GM12878 (cell line): ENCODE measurements at regions not wholly inside any gene's neighbourhood (a gene's known extent, or its start where the extent isn't known, plus 50 kb on each side); places are given as distances from the start of the nearest gene placed in this dataset.

Source experiments
- ATAC-seq: fragments of 200-7000 bp; cut with Tn5 transposase; 3 replicates; pipeline ENCODE4 v1.9.1; 2020; ENCODE audit warnings: mild to moderate bottlenecking, moderate library complexity
- BruUV-seq: library from RNA; stranded (reverse); fragments of 400-500 nt; replicated peaks from 2 replicates; lab custom pipeline; 2021; lab: Mats Ljungman, UMichigan
- CTCF ChIA-PET: fragments of 300-600 bp; sonication (Branson Sonifier 250); formaldehyde crosslinking; extraction: SDS; loops from one replicate; lab custom pipeline; 2021; ENCODE audit warnings: inconsistent platforms; lab: Yijun Ruan, JAX
- POLR2A ChIA-PET: fragments of 350-600 bp; formaldehyde crosslinking; extraction: SDS; loops from one replicate; lab custom pipeline; 2021; ENCODE audit warnings: inconsistent platforms; lab: Charles Lee
- RAD21 ChIA-PET: fragments of 300-600 bp; sonication (Branson Sonifier 250); formaldehyde crosslinking; loops from one replicate; lab custom pipeline; 2023; ENCODE audit warnings: antibody characterized with exemption; ENCODE audit not compliant: unreplicated experiment; lab: Charles Lee
- SMC1A ChIA-PET: fragments of 300-600 bp; sonication (Branson Sonifier 250); formaldehyde crosslinking; loops from one replicate; lab custom pipeline; 2023; ENCODE audit not compliant: unreplicated experiment, uncharacterized antibody; lab: Charles Lee
- DNase-seq: peaks from one replicate; pipeline ENCODE4 v3.0.0-alpha.2; 2011; ENCODE audit warnings: low read depth, low spot score
- FAIRE-seq: peaks from 3 replicates; lab custom pipeline; 2011; peaks lifted over from hg19 to GRCh38; lab: Jason Lieb, UNC
- H2AFZ ChIP-seq: 2 replicates; pipeline ENCODE4 v1.6.0; 2011; ENCODE audit warnings: low read depth, low read length, control low read depth; ENCODE audit not compliant: control insufficient read depth
- H3K27ac ChIP-seq: 2 replicates; pipeline ENCODE4 v1.5.1; 2011; ENCODE audit warnings: control low read depth; ENCODE audit not compliant: control insufficient read depth, insufficient read depth
- H3K27me3 ChIP-seq, 2 experiments: replicated peaks in 1 of 2; 2 replicates each; pipeline versions ENCODE4 v1.6.0 to v1.6.1; 2011; ENCODE audit warnings: low read length in 1 of 2; ENCODE audit not compliant: control insufficient read depth in 2 of 2, insufficient read depth in 2 of 2
- H3K36me3 ChIP-seq, 2 experiments: 2 replicates each; pipeline ENCODE4 v1.5.1; 2011; ENCODE audit warnings: low read length in 1 of 2; ENCODE audit not compliant: control insufficient read depth in 2 of 2, insufficient read depth in 2 of 2
- H3K4me1 ChIP-seq: 2 replicates; pipeline ENCODE4 v1.6.1; 2011; ENCODE audit warnings: mild to moderate bottlenecking, low read length, moderate library complexity, mixed read lengths; ENCODE audit not compliant: control insufficient read depth, insufficient read depth
- H3K4me2 ChIP-seq: 2 replicates; pipeline ENCODE4 v1.6.0; 2011; ENCODE audit warnings: control low read depth; ENCODE audit not compliant: control insufficient read depth, insufficient read depth
- H3K4me3 ChIP-seq: fragments of 200-600 bp; sonication (generic); 2 replicates; pipeline ENCODE4 v1.5.1; 2016
- H3K79me2 ChIP-seq: 2 replicates; pipeline ENCODE4 v1.6.0; 2011; ENCODE audit warnings: low read length; ENCODE audit not compliant: control insufficient read depth, insufficient read depth
- H3K9ac ChIP-seq: 2 replicates; pipeline ENCODE4 v1.8.0; 2011; ENCODE audit warnings: low read length, control low read depth, mixed read lengths; ENCODE audit not compliant: control insufficient read depth, insufficient read depth
- H3K9me3 ChIP-seq: replicated peaks from 3 replicates; pipeline ENCODE4 v1.5.1; 2011; ENCODE audit warnings: mild to moderate bottlenecking, low read length; ENCODE audit not compliant: control insufficient read depth, insufficient read depth
- H4K20me1 ChIP-seq: 2 replicates; pipeline ENCODE4 v1.6.0; 2011; ENCODE audit not compliant: control insufficient read depth, insufficient read depth
- IKZF1 ChIP-seq: fragments of 450-650 bp; conservative IDR thresholded peaks from 2 replicates; pipeline ENCODE4 v1.6.1; 2017; ENCODE audit warnings: antibody characterized with exemption, mild to moderate bottlenecking
- IKZF2 ChIP-seq, 2 experiments: fragments of 450-650 bp; IDR thresholded peaks; 2 replicates each; pipeline ENCODE4 v1.6.1; 2017; ENCODE audit warnings: mild to moderate bottlenecking in 2 of 2, moderate library complexity in 2 of 2
- LARP7 ChIP-seq: fragments of 450-650 bp; IDR thresholded peaks from 2 replicates; pipeline ENCODE4 v1.6.1; 2017; ENCODE audit warnings: mild to moderate bottlenecking
- POLR2AphosphoS5 ChIP-seq: IDR thresholded peaks from 2 replicates; pipeline ENCODE4 v1.6.1; 2011; ENCODE audit warnings: mild to moderate bottlenecking, low read length, inconsistent platforms
- TCF7 ChIP-seq: IDR thresholded peaks from 2 replicates; pipeline ENCODE4 v1.6.1; 2014; ENCODE audit warnings: antibody characterized with exemption, borderline replicate concordance
- WGBS: methylation state at CpG from one replicate; pipeline ENCODE4 v1.1.6; 2016; ENCODE audit warnings: low lambda C conversion rate; ENCODE audit not compliant: insufficient replicate concordance, insufficient coverage; ENCODE audit errors: missing lambda C conversion rate; 5-methylcytosine and 5-hydroxymethylcytosine counted together
- in situ Hi-C: fragments of 300-500 bp; cut with MboI; formaldehyde crosslinking; loops from 9 replicates; pipeline ENCODE4 v1.14.3; 2018; ENCODE audit warnings: mixed read lengths
- intact Hi-C: fragments of 100-400 bp; cut with micrococcal nuclease; formaldehyde crosslinking; loops from one replicate; pipeline ENCODE4 v1.14.2; 2022; ENCODE audit not compliant: unreplicated experiment
- TF ChIP-seq, protein P1 (sequence below): IDR thresholded peaks from 2 replicates; pipeline ENCODE4 v1.6.1; 2012; ENCODE audit warnings: improper control_type of control experiment, low read depth, low read length; ENCODE audit not compliant: insufficient replicate concordance

DNA sequence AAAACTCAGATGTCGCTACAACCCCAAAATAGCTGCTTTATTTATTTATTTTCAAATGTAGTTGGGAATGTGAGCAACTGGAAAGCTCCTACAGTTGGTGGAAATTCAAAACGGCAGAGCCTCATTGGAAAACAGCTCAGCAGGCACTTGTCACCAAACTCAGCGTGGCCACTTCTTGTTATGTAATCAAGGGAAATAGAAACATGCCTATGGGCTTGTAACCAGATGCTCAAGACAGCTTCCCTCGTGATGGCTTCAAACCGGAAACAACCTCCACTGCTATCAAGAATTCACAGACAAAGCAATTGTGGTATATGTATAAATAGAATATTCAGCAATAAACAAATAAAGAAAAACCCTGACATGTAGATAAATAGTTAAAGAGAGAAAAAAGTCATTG, 627.8 kb upstream of the SLC10A2 start:
- Histone ChIP-seq H3K79me2 (no peaks in the 10 kb centered on the region), H3K36me3 (no peaks in the 10 kb centered on the region), H3K4me1 (no peaks in the 10 kb centered on the region), H3K4me2 (no peak overlapping the region), H3K4me3 (no peak overlapping the region), H4K20me1 (no peaks in the 10 kb centered on the region), H3K9me3 (no peaks in the 10 kb centered on the region), H3K9ac (no peak overlapping the region), H2AFZ (no peak overlapping the region), H3K27me3 (no peaks in the 10 kb centered on the region), H3K27ac (no peak overlapping the region)
- ChIA-PET POLR2A (no interaction called here), CTCF (no interaction called here), RAD21 (no interaction called here), SMC1A (interaction anchor here (0.8 to 1.4 kb wide), 3 partner anchors 11 to 90 kb away, joined by 3 read pairs; no protein-coding TSS in a partner anchor)
- TF ChIP-seq IKZF2 (IDR thresholded peaks at IDR 0.05): no peak
- no peak for TF ChIP-seq IKZF1
- no peak for TF ChIP-seq TCF7
- DNase-seq (no peak), ATAC-seq (no peak), FAIRE-seq (no peak)
- intact Hi-C loops (no loop called here), in situ Hi-C loops (no loop called here)
- no TSS peak for BruUV-seq
- 3% methylated on average over 5 of the region's 5 CpGs for WGBS

DNA sequence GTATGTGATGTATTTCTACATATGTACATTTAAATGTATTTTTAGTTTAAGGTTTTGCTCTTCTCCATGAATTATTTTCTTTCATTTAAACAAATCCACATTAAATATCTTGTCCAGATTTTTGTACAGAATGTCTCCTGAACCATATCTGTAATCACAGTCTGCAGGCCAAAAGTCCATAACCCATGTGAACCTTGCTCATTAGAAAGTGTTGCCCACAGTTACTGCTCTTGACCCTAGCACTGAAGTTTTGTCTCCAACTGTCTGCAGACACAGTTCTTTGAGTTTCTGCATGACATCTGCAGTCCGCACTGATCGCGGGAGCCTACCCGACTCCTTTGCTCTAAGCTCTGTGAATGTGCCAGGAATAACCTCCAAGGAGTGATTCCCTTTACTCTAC, 626.2 kb upstream of the SLC10A2 start:
- Histone ChIP-seq H3K4me1 (no peaks in the 10 kb centered on the region), H3K4me3 (no peak overlapping the region), H3K36me3 (no peaks in the 10 kb centered on the region), H3K27me3 (no peaks in the 10 kb centered on the region), H4K20me1 (no peaks in the 10 kb centered on the region)
- CTCF ChIA-PET: interaction anchor here (1.4 kb wide), 1 partner anchor 18 kb away, joined by 4 read pairs; no protein-coding TSS in a partner anchor
- ATAC-seq: no peak
- intact Hi-C loops: no loop called here
- POLR2A ChIA-PET: no interaction called here
- 18% methylated on average over 4 of the region's 4 CpGs for WGBS
- SMC1A ChIA-PET: interaction anchor here (1.5 kb wide), 1 partner anchor 12 kb away, joined by 4 read pairs; no protein-coding TSS in a partner anchor
- no TSS peak for BruUV-seq
- TF ChIP-seq LARP7 (no peak), IKZF2 (IDR thresholded peaks at IDR 0.05) (no peak), POLR2AphosphoS5 (no peak)
- TF ChIP-seq, protein P1, sequence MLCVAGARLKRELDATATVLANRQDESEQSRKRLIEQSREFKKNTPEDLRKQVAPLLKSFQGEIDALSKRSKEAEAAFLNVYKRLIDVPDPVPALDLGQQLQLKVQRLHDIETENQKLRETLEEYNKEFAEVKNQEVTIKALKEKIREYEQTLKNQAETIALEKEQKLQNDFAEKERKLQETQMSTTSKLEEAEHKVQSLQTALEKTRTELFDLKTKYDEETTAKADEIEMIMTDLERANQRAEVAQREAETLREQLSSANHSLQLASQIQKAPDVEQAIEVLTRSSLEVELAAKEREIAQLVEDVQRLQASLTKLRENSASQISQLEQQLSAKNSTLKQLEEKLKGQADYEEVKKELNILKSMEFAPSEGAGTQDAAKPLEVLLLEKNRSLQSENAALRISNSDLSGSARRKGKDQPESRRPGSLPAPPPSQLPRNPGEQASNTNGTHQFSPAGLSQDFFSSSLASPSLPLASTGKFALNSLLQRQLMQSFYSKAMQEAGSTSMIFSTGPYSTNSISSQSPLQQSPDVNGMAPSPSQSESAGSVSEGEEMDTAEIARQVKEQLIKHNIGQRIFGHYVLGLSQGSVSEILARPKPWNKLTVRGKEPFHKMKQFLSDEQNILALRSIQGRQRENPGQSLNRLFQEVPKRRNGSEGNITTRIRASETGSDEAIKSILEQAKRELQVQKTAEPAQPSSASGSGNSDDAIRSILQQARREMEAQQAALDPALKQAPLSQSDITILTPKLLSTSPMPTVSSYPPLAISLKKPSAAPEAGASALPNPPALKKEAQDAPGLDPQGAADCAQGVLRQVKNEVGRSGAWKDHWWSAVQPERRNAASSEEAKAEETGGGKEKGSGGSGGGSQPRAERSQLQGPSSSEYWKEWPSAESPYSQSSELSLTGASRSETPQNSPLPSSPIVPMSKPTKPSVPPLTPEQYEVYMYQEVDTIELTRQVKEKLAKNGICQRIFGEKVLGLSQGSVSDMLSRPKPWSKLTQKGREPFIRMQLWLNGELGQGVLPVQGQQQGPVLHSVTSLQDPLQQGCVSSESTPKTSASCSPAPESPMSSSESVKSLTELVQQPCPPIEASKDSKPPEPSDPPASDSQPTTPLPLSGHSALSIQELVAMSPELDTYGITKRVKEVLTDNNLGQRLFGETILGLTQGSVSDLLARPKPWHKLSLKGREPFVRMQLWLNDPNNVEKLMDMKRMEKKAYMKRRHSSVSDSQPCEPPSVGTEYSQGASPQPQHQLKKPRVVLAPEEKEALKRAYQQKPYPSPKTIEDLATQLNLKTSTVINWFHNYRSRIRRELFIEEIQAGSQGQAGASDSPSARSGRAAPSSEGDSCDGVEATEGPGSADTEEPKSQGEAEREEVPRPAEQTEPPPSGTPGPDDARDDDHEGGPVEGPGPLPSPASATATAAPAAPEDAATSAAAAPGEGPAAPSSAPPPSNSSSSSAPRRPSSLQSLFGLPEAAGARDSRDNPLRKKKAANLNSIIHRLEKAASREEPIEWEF: no peak
- TF ChIP-seq, all 136 proteins: peak for 0
- FAIRE-seq (no peak), DNase-seq (no peak)
- no peak overlapping the region for H3K4me2 ChIP-seq
- no peak overlapping the region for H3K9ac ChIP-seq
- no peak overlapping the region for H2AFZ ChIP-seq
- in situ Hi-C loops: no loop called here
- RAD21 ChIA-PET: no interaction called here
- H3K27ac ChIP-seq: no peak overlapping the region
- no peaks in the 10 kb centered on the region for H3K9me3 ChIP-seq
- H3K79me2 ChIP-seq: no peaks in the 10 kb centered on the region
